Daoy (cell line): ENCODE measurements at regions not wholly inside any gene's neighbourhood (a gene's known extent, or its start where the extent isn't known, plus 50 kb on each side); places are given as distances from the start of the nearest gene placed in this dataset.

Source experiments
- DNase-seq: peaks from one replicate; pipeline ENCODE4 v3.0.0-alpha.2; 2015; ENCODE audit warnings: low read depth

GRCh38 chr13:67713571-67713970 is 483.4 kb upstream of the PCDH9 start:
- DNase-seq, result no peak

GRCh38 chr13:67696775-67697174 is 466.6 kb upstream of the PCDH9 start:
- DNase-seq, result no peak

- DNase-seq, result no peak
Measured at GRCh38 chr13:67664502-67664901, 434.4 kb upstream of the PCDH9 start.

GRCh38 chr13:67662997-67663396 is 432.9 kb upstream of the PCDH9 start:
- DNase-seq, result no peak

GRCh38 chr13:67652887-67653286 is 422.8 kb upstream of the PCDH9 start:
- no peak for DNase-seq

GRCh38 chr13:67651908-67652465 is 421.9 kb upstream of the PCDH9 start:
- DNase-seq, result no peak

- no peak for DNase-seq
Measured at GRCh38 chr13:67650471-67650870, 420.3 kb upstream of the PCDH9 start.

GRCh38 chr13:67645874-67646467 is 415.8 kb upstream of the PCDH9 start:
- no peak for DNase-seq

- no peak for DNase-seq
Measured at GRCh38 chr13:67643516-67644055, 413.4 kb upstream of the PCDH9 start.

GRCh38 chr13:67642657-67643056 is 412.5 kb upstream of the PCDH9 start:
- no peak for DNase-seq

- no peak for DNase-seq
Measured at GRCh38 chr13:67635754-67636153, 405.6 kb upstream of the PCDH9 start.

GRCh38 chr13:67632590-67632989 is 402.5 kb upstream of the PCDH9 start:
- no peak for DNase-seq

GRCh38 chr13:67630640-67631039 is 400.5 kb upstream of the PCDH9 start:
- DNase-seq, result no peak

GRCh38 chr13:67623630-67624029 is 393.5 kb upstream of the PCDH9 start:
- no peak for DNase-seq

GRCh38 chr13:67620665-67621064 is 390.5 kb upstream of the PCDH9 start:
- DNase-seq, result no peak

GRCh38 chr13:67619995-67620380 is 389.9 kb upstream of the PCDH9 start:
- DNase-seq, result no peak

GRCh38 chr13:67619351-67619994 is 389.3 kb upstream of the PCDH9 start:
- DNase-seq, result no peak

GRCh38 chr13:67614579-67614978 is 384.4 kb upstream of the PCDH9 start:
- no peak for DNase-seq

GRCh38 chr13:67614013-67614412 is 383.9 kb upstream of the PCDH9 start:
- DNase-seq, result no peak

GRCh38 chr13:67588607-67589006 is 358.5 kb upstream of the PCDH9 start:
- DNase-seq, result no peak

- DNase-seq, result no peak
Measured at GRCh38 chr13:67577361-67577760, 347.2 kb upstream of the PCDH9 start.

- DNase-seq, result no peak
Measured at GRCh38 chr13:67574320-67575233, 344.4 kb upstream of the PCDH9 start.
